ENCODE measurements at regions not wholly inside any gene's neighbourhood (a gene's known extent, or its start where the extent isn't known, plus 50 kb on each side); places are given as distances from the start of the nearest gene placed in this dataset.

DNA sequence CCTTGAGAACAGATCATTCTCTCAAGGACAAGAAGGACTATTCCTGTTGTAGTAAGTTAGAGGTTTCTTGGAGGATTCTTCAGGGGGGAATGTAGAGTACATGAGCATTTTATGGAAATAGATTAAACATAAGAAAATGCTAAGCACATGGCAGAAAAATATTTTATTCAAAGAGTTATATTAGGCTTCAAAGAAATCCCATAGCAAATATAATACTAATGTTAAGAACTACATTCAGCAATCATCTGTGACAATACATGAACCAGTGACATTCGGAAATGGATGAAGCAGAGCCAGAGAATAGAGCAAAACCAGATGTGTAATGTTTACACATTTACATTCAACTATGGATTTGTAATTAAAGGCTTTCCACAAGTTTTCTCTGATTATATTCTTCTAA, 288.6 kb downstream of the NAF1 start:
- intact Hi-C loops (cut with DNase I), result no loop called here
- DNase-seq (ENCODE audit: extremely low spot score in 2 of 2), result no peak
- Histone ChIP-seq H3K9me3 (no peaks in the 10 kb centered on the region), H3K4me3 (no peak overlapping the region), H3K27ac (no peak overlapping the region), H3K27me3 (no peaks in the 10 kb centered on the region), H3K4me1 (no peaks in the 10 kb centered on the region), H3K36me3 (no peaks in the 10 kb centered on the region)
- no peak for TF ChIP-seq POLR2A (IDR thresholded peaks at IDR 0.05)
- TF ChIP-seq, protein P1, sequence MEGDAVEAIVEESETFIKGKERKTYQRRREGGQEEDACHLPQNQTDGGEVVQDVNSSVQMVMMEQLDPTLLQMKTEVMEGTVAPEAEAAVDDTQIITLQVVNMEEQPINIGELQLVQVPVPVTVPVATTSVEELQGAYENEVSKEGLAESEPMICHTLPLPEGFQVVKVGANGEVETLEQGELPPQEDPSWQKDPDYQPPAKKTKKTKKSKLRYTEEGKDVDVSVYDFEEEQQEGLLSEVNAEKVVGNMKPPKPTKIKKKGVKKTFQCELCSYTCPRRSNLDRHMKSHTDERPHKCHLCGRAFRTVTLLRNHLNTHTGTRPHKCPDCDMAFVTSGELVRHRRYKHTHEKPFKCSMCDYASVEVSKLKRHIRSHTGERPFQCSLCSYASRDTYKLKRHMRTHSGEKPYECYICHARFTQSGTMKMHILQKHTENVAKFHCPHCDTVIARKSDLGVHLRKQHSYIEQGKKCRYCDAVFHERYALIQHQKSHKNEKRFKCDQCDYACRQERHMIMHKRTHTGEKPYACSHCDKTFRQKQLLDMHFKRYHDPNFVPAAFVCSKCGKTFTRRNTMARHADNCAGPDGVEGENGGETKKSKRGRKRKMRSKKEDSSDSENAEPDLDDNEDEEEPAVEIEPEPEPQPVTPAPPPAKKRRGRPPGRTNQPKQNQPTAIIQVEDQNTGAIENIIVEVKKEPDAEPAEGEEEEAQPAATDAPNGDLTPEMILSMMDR (IDR thresholded peaks at IDR 0.05), result no peak
- TF ChIP-seq POLR2AphosphoS5 (IDR thresholded peaks at IDR 0.05; ENCODE audit: insufficient read depth in 1 of 2, low read depth in 1 of 2), result no peak

GRCh38 chr4:162874748-162875147, 291.9 kb downstream of the NAF1 start:
- TF ChIP-seq POLR2A (IDR thresholded peaks at IDR 0.05), result no peak
- TF ChIP-seq, protein P1 (IDR thresholded peaks at IDR 0.05), result no peak
- no peak for TF ChIP-seq POLR2AphosphoS5 (IDR thresholded peaks at IDR 0.05; ENCODE audit: insufficient read depth in 1 of 2, low read depth in 1 of 2)
- Histone ChIP-seq H3K27ac (no peak overlapping the region), H3K27me3 (no peaks in the 10 kb centered on the region), H3K4me3 (no peak overlapping the region), H3K4me1 (no peaks in the 10 kb centered on the region), H3K9me3 (no peaks in the 10 kb centered on the region), H3K36me3 (no peaks in the 10 kb centered on the region)
- DNase-seq (ENCODE audit: extremely low spot score in 2 of 2), result no peak
- intact Hi-C loops (cut with DNase I), result no loop called here

GRCh38 chr4:162871990-162872389, 294.7 kb downstream of the NAF1 start:
- DNase-seq (ENCODE audit: extremely low spot score in 2 of 2), result no peak
- H3K27me3 ChIP-seq, result no peaks in the 10 kb centered on the region
- intact Hi-C loops (cut with DNase I), result no loop called here

DNA sequence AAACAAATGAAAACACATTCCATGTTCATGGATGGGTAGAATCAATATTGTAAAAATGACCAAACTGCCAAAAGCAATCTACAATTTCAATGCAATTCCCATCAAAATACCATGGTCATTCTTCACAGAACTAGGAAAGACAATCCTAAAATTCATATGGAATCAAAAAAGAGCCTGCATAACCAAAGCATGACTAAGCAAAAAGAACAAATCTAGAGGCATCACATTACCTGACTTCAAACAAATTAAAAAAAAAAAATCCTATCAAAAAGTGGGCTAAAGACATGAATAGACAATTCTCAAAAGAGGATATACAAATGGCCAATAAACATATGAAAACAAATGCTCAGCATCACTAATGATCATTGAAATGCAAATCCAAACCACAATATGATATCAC, 297.5 kb downstream of the NAF1 start:
- Histone ChIP-seq H3K4me1 (no peaks in the 10 kb centered on the region), H3K9me3 (no peaks in the 10 kb centered on the region), H3K4me3 (no peak overlapping the region), H3K36me3 (no peaks in the 10 kb centered on the region), H3K27ac (no peak overlapping the region), H3K27me3 (no peaks in the 10 kb centered on the region)
- intact Hi-C loops (cut with DNase I), result no loop called here
- TF ChIP-seq POLR2A (IDR thresholded peaks at IDR 0.05) (no peak), POLR2AphosphoS5 (IDR thresholded peaks at IDR 0.05; ENCODE audit: insufficient read depth in 1 of 2, low read depth in 1 of 2) (no peak)
- TF ChIP-seq, protein P1 (IDR thresholded peaks at IDR 0.05), result no peak
- no peak for DNase-seq (ENCODE audit: extremely low spot score in 2 of 2)

More at GRCh38 chr4:162871990-162872389, 294.7 kb downstream of the NAF1 start:
- H3K9me3 ChIP-seq, result no peaks in the 10 kb centered on the region
- H3K4me1 ChIP-seq, result no peaks in the 10 kb centered on the region
- H3K4me3 ChIP-seq, result no peak overlapping the region
- H3K27ac ChIP-seq, result no peak overlapping the region
- H3K36me3 ChIP-seq, result no peaks in the 10 kb centered on the region
- TF ChIP-seq POLR2A (IDR thresholded peaks at IDR 0.05) (no peak), POLR2AphosphoS5 (IDR thresholded peaks at IDR 0.05; ENCODE audit: insufficient read depth in 1 of 2, low read depth in 1 of 2) (no peak)
- TF ChIP-seq, protein P1 (IDR thresholded peaks at IDR 0.05), result no peak

DNA sequence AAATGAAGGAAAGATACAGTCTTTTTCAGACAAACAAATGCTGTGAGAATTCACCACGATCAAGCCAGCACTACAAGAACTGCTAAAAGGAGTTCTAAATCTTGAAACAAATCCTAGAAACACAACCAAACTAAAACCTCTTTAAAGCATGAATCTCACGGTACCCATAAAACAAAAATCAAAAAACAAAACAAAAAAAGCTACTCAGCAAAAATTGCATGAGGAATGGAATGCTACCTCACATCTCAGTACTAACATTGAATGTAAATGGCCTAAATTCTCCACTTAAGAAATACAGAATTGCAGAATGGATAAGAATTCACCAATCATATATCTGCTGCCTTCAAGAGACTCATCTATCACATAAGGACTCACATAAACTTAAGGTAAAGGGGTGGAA, 300.1 kb downstream of the NAF1 start:
- no peak for TF ChIP-seq POLR2A (IDR thresholded peaks at IDR 0.05)
- TF ChIP-seq, protein P1 (IDR thresholded peaks at IDR 0.05), result no peak
- no peak for TF ChIP-seq POLR2AphosphoS5 (IDR thresholded peaks at IDR 0.05; ENCODE audit: insufficient read depth in 1 of 2, low read depth in 1 of 2)
- no peaks in the 10 kb centered on the region for H3K9me3 ChIP-seq
- no peaks in the 10 kb centered on the region for H3K4me1 ChIP-seq
- no peak for DNase-seq (ENCODE audit: extremely low spot score in 2 of 2)
- H3K27me3 ChIP-seq, result no peaks in the 10 kb centered on the region
- H3K4me3 ChIP-seq, result no peak overlapping the region
- no peaks in the 10 kb centered on the region for H3K36me3 ChIP-seq
- intact Hi-C loops (cut with DNase I), result no loop called here
- no peak overlapping the region for H3K27ac ChIP-seq

Data from vagina (tissue), 2 donors.